GM12878 (cell line): ENCODE measurements at regions not wholly inside any gene's neighbourhood (a gene's known extent, or its start where the extent isn't known, plus 50 kb on each side); places are given as distances from the start of the nearest gene placed in this dataset. TPM values are rescaled to one million over a fixed set of nuclear protein-coding genes. Genes with fewer than 3 reads are reported as not detected.

Experiments used
- ATAC-seq: fragments of 200-7000 bp; cut with Tn5 transposase; 3 replicates; pipeline ENCODE4 v1.9.1; 2020; ENCODE audit warnings: mild to moderate bottlenecking, moderate library complexity
- BruUV-seq: library from RNA; stranded (reverse); fragments of 400-500 nt; replicated peaks from 2 replicates; lab custom pipeline; 2021; lab: Mats Ljungman, UMichigan
- CTCF ChIA-PET: fragments of 300-600 bp; sonication (Branson Sonifier 250); formaldehyde crosslinking; extraction: SDS; loops from one replicate; lab custom pipeline; 2021; ENCODE audit warnings: inconsistent platforms; lab: Yijun Ruan, JAX
- POLR2A ChIA-PET: fragments of 350-600 bp; formaldehyde crosslinking; extraction: SDS; loops from one replicate; lab custom pipeline; 2021; ENCODE audit warnings: inconsistent platforms; lab: Charles Lee
- RAD21 ChIA-PET: fragments of 300-600 bp; sonication (Branson Sonifier 250); formaldehyde crosslinking; loops from one replicate; lab custom pipeline; 2023; ENCODE audit warnings: antibody characterized with exemption; ENCODE audit not compliant: unreplicated experiment; lab: Charles Lee
- SMC1A ChIA-PET: fragments of 300-600 bp; sonication (Branson Sonifier 250); formaldehyde crosslinking; loops from one replicate; lab custom pipeline; 2023; ENCODE audit not compliant: unreplicated experiment, uncharacterized antibody; lab: Charles Lee
- DNase-seq: peaks from one replicate; pipeline ENCODE4 v3.0.0-alpha.2; 2011; ENCODE audit warnings: low read depth, low spot score
- FAIRE-seq: peaks from 3 replicates; lab custom pipeline; 2011; peaks lifted over from hg19 to GRCh38; lab: Jason Lieb, UNC
- H2AFZ ChIP-seq: 2 replicates; pipeline ENCODE4 v1.6.0; 2011; ENCODE audit warnings: low read depth, low read length, control low read depth; ENCODE audit not compliant: control insufficient read depth
- H3K27ac ChIP-seq: 2 replicates; pipeline ENCODE4 v1.5.1; 2011; ENCODE audit warnings: control low read depth; ENCODE audit not compliant: control insufficient read depth, insufficient read depth
- H3K27me3 ChIP-seq, 2 experiments: replicated peaks in 1 of 2; 2 replicates each; pipeline versions ENCODE4 v1.6.0 to v1.6.1; 2011; ENCODE audit warnings: low read length in 1 of 2; ENCODE audit not compliant: control insufficient read depth in 2 of 2, insufficient read depth in 2 of 2
- H3K36me3 ChIP-seq, 2 experiments: 2 replicates each; pipeline ENCODE4 v1.5.1; 2011; ENCODE audit warnings: low read length in 1 of 2; ENCODE audit not compliant: control insufficient read depth in 2 of 2, insufficient read depth in 2 of 2
- H3K4me1 ChIP-seq: 2 replicates; pipeline ENCODE4 v1.6.1; 2011; ENCODE audit warnings: mild to moderate bottlenecking, low read length, moderate library complexity, mixed read lengths; ENCODE audit not compliant: control insufficient read depth, insufficient read depth
- H3K4me2 ChIP-seq: 2 replicates; pipeline ENCODE4 v1.6.0; 2011; ENCODE audit warnings: control low read depth; ENCODE audit not compliant: control insufficient read depth, insufficient read depth
- H3K4me3 ChIP-seq: fragments of 200-600 bp; sonication (generic); 2 replicates; pipeline ENCODE4 v1.5.1; 2016
- H3K79me2 ChIP-seq: 2 replicates; pipeline ENCODE4 v1.6.0; 2011; ENCODE audit warnings: low read length; ENCODE audit not compliant: control insufficient read depth, insufficient read depth
- H3K9ac ChIP-seq: 2 replicates; pipeline ENCODE4 v1.8.0; 2011; ENCODE audit warnings: low read length, control low read depth, mixed read lengths; ENCODE audit not compliant: control insufficient read depth, insufficient read depth
- H3K9me3 ChIP-seq: replicated peaks from 3 replicates; pipeline ENCODE4 v1.5.1; 2011; ENCODE audit warnings: mild to moderate bottlenecking, low read length; ENCODE audit not compliant: control insufficient read depth, insufficient read depth
- H4K20me1 ChIP-seq: 2 replicates; pipeline ENCODE4 v1.6.0; 2011; ENCODE audit not compliant: control insufficient read depth, insufficient read depth
- MLLT1 ChIP-seq: fragments of 450-650 bp; IDR thresholded peaks from 2 replicates; pipeline ENCODE4 v1.6.1; 2016; ENCODE audit warnings: mild to moderate bottlenecking
- in situ Hi-C: fragments of 300-500 bp; cut with MboI; formaldehyde crosslinking; loops from 9 replicates; pipeline ENCODE4 v1.14.3; 2018; ENCODE audit warnings: mixed read lengths
- intact Hi-C: fragments of 100-400 bp; cut with micrococcal nuclease; formaldehyde crosslinking; loops from one replicate; pipeline ENCODE4 v1.14.2; 2022; ENCODE audit not compliant: unreplicated experiment
- small RNA-seq: library from RNA; depleted of rRNA; stranded (forward); fragments of <200 nt; gene quantifications from one replicate; pipeline ENCODE3, GENCODE V24; 2014

GRCh38 chrX:89124985-89125384 lies 378.0 kb downstream of the CPXCR1 start:
- no TSS peak for BruUV-seq
- FAIRE-seq: no peak

More at GRCh38 chrX:89124985-89125384, 378.0 kb downstream of the CPXCR1 start:
- Histone ChIP-seq H3K9me3 (no peaks in the 10 kb centered on the region), H3K4me3 (no peak overlapping the region), H3K9ac (no peak overlapping the region), H2AFZ (no peak overlapping the region), H4K20me1 (no peaks in the 10 kb centered on the region), H3K27ac (no peak overlapping the region), H3K4me2 (no peak overlapping the region), H3K36me3 (no peaks in the 10 kb centered on the region), H3K4me1 (no peaks in the 10 kb centered on the region), H3K27me3 (no peaks in the 10 kb centered on the region), H3K79me2 (no peaks in the 10 kb centered on the region)
- ChIA-PET SMC1A (no interaction called here), POLR2A (no interaction called here), CTCF (no interaction called here), RAD21 (no interaction called here)
- in situ Hi-C loops: no loop called here
- intact Hi-C loops: no loop called here
- no peak for TF ChIP-seq MLLT1
- DNase-seq (no peak), ATAC-seq (no peak)

Small RNA genes in the stretch of these regions (small RNA-seq; reads per million reads assigned to genes)
- gene AL731768.1: not detected
